ENCODE measurements at regions not wholly inside any gene's neighbourhood (a gene's known extent, or its start where the extent isn't known, plus 50 kb on each side); places are given as distances from the start of the nearest gene placed in this dataset.

DNA sequence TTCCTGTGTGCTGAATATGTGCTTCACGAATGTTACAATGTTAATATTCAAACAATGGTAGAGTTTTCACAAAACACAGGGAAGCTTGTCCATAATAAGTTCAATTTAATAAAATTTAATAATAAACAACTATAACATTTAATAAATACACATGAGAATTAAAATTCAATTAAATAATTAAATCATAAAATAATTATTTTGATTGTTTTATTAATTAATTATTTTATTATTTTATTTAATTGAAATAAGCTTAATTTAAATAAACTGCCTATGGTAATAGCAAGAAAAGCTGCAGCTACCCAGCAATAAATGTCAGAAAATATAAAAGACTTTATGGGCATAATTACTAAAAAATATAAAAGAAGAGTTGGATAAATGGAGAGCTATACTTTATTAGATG lies 149.0 kb upstream of the NFIB start:
- CTCF ChIA-PET, result interaction anchor here (1.1 to 4.0 kb wide), 2 partner anchors 15 to 306 kb away, joined by 3 to 27 read pairs; no protein-coding TSS in a partner anchor
- no peak overlapping the region for H3K27ac Mint-ChIP-seq (ENCODE audit: low read depth, unreplicated experiment)
- peaks cover 17% of the 10 kb centered on the region for H3K27me3 Mint-ChIP-seq (ENCODE audit: insufficient read depth, unreplicated experiment)
- H3K4me3 Mint-ChIP-seq (ENCODE audit: unreplicated experiment), result no peak overlapping the region
- POLR2A ChIA-PET, result interaction anchor here (0.7 kb wide), 1 partner anchor 26 kb away, joined by 3 read pairs; no protein-coding TSS in a partner anchor
- BruUV-seq (replicated peaks), result no TSS peak
- H3K36me3 Mint-ChIP-seq (ENCODE audit: insufficient read depth, unreplicated experiment), result no peaks in the 10 kb centered on the region
- H3K4me1 Mint-ChIP-seq (ENCODE audit: insufficient read depth, unreplicated experiment), result no peaks in the 10 kb centered on the region
- intact Hi-C loops (cut with micrococcal nuclease), result loop anchor here (10.0 kb wide), 1 partner anchor 672 kb away; no protein-coding TSS in a partner anchor
- DNase-seq (ENCODE audit: unreplicated experiment), result no peak
- TF ChIP-seq, protein P1, sequence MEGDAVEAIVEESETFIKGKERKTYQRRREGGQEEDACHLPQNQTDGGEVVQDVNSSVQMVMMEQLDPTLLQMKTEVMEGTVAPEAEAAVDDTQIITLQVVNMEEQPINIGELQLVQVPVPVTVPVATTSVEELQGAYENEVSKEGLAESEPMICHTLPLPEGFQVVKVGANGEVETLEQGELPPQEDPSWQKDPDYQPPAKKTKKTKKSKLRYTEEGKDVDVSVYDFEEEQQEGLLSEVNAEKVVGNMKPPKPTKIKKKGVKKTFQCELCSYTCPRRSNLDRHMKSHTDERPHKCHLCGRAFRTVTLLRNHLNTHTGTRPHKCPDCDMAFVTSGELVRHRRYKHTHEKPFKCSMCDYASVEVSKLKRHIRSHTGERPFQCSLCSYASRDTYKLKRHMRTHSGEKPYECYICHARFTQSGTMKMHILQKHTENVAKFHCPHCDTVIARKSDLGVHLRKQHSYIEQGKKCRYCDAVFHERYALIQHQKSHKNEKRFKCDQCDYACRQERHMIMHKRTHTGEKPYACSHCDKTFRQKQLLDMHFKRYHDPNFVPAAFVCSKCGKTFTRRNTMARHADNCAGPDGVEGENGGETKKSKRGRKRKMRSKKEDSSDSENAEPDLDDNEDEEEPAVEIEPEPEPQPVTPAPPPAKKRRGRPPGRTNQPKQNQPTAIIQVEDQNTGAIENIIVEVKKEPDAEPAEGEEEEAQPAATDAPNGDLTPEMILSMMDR (IDR thresholded peaks at IDR 0.05; ENCODE audit: unreplicated experiment), result no peak
- no peaks in the 10 kb centered on the region for H3K9me3 Mint-ChIP-seq (ENCODE audit: unreplicated experiment)

DNA sequence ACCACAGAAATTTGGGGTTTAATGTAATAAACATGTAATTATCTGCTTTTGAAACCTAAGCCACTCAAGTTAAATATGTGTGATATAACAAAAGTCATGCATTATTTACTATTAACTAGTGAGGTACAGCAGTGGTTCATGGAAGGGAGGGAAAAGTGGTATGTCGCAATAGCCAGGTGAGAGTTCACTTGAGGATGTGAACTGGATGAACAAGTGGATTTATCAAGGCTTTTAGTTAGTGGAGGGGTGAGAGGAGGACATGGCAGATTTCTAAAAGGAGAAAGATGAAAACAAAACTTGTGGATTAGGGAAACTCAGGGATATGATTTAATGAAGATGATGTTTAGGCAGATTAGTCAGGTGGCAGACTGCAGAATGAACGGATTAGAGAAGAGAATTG lies 141.3 kb upstream of the NFIB start:
- Mint-ChIP-seq H3K27ac (ENCODE audit: low read depth, unreplicated experiment) (no peak overlapping the region), H3K4me3 (ENCODE audit: unreplicated experiment) (no peak overlapping the region), H3K36me3 (ENCODE audit: insufficient read depth, unreplicated experiment) (no peaks in the 10 kb centered on the region), H3K27me3 (ENCODE audit: insufficient read depth, unreplicated experiment) (peaks cover 37% of the 10 kb centered on the region), H3K9me3 (ENCODE audit: unreplicated experiment) (no peaks in the 10 kb centered on the region), H3K4me1 (ENCODE audit: insufficient read depth, unreplicated experiment) (no peaks in the 10 kb centered on the region)
- POLR2A ChIA-PET, result no interaction called here
- no peak for DNase-seq (ENCODE audit: unreplicated experiment)
- BruUV-seq (replicated peaks), result no TSS peak
- intact Hi-C loops (cut with micrococcal nuclease), result no loop called here
- TF ChIP-seq, protein P1 (IDR thresholded peaks at IDR 0.05; ENCODE audit: unreplicated experiment), result no peak
- CTCF ChIA-PET, result interaction anchor here (1.3 kb wide), 1 partner anchor 10 kb away, joined by 5 read pairs; no protein-coding TSS in a partner anchor

DNA sequence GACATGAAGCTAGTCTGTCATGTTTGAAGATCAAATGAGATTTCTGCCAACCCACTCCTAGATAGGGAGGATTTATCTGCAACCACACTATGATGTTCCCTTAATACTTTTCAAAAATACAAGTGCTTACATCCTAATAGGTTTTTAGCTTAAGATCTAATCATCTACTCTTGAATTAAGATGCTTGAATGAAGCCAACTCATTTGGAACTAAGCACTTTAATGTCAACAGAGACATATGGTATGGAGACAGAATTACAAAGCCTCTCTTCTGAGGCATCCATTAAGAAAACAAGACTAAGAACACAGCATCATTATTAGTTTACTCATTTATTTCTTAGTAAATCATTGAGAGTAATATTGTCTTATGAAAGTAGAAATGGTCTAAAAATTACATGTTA lies 139.3 kb upstream of the NFIB start:
- no TSS peak for BruUV-seq (replicated peaks)
- no peak for DNase-seq (ENCODE audit: unreplicated experiment)
- intact Hi-C loops (cut with micrococcal nuclease), result no loop called here
- CTCF ChIA-PET, result interaction anchor here (0.7 to 0.9 kb wide), 3 partner anchors 13 to 897 kb away, joined by 3 read pairs; no protein-coding TSS in a partner anchor
- TF ChIP-seq, protein P1 (IDR thresholded peaks at IDR 0.05; ENCODE audit: unreplicated experiment), result no peak
- no peak overlapping the region for H3K27ac Mint-ChIP-seq (ENCODE audit: low read depth, unreplicated experiment)
- no peaks in the 10 kb centered on the region for H3K9me3 Mint-ChIP-seq (ENCODE audit: unreplicated experiment)
- no peaks in the 10 kb centered on the region for H3K4me1 Mint-ChIP-seq (ENCODE audit: insufficient read depth, unreplicated experiment)
- no peak overlapping the region for H3K4me3 Mint-ChIP-seq (ENCODE audit: unreplicated experiment)
- no peaks in the 10 kb centered on the region for H3K36me3 Mint-ChIP-seq (ENCODE audit: insufficient read depth, unreplicated experiment)
- POLR2A ChIA-PET, result interaction anchor here (0.5 kb wide), 1 partner anchor 23 kb away, joined by 4 read pairs; no protein-coding TSS in a partner anchor
- peaks cover 53% of the 10 kb centered on the region for H3K27me3 Mint-ChIP-seq (ENCODE audit: insufficient read depth, unreplicated experiment)

DNA sequence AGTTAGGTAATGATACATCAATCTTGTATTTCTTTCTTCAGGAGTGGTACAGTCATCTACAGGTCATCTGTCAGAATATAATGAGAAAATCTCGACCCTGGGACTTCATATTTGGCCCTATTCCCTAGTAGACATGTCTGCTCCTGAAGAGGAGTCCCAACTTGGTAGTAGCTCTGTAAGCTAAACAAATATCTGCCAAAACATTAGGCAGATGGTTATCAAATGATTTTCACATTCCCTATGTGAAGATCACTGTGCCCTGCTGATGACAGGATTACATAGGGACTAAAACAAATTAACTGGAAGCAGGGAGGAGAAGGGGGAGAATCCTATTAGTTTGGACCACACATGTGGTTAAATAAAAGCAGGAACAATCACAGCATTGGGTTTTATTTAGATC lies 138.6 kb upstream of the NFIB start:
- Mint-ChIP-seq H3K4me3 (ENCODE audit: unreplicated experiment) (no peak overlapping the region), H3K27ac (ENCODE audit: low read depth, unreplicated experiment) (no peak overlapping the region), H3K36me3 (ENCODE audit: insufficient read depth, unreplicated experiment) (no peaks in the 10 kb centered on the region), H3K9me3 (ENCODE audit: unreplicated experiment) (no peaks in the 10 kb centered on the region), H3K4me1 (ENCODE audit: insufficient read depth, unreplicated experiment) (no peaks in the 10 kb centered on the region), H3K27me3 (ENCODE audit: insufficient read depth, unreplicated experiment) (peaks cover 53% of the 10 kb centered on the region)
- no peak for DNase-seq (ENCODE audit: unreplicated experiment)
- TF ChIP-seq, protein P1 (IDR thresholded peaks at IDR 0.05; ENCODE audit: unreplicated experiment), result no peak
- BruUV-seq (replicated peaks), result no TSS peak
- intact Hi-C loops (cut with micrococcal nuclease), result no loop called here
- ChIA-PET CTCF (interaction anchor here (0.9 to 1.0 kb wide), 3 partner anchors 10 to 194 kb away, joined by 3 to 4 read pairs (median 3); no protein-coding TSS in a partner anchor), POLR2A (no interaction called here)

All from MCF 10A (cell line).